ENCODE measurements at regions not wholly inside any gene's neighbourhood (a gene's known extent, or its start where the extent isn't known, plus 50 kb on each side); places are given as distances from the start of the nearest gene placed in this dataset.

- FAIRE-seq = no peak
- Histone ChIP-seq H4K20me1 (replicated peaks; ENCODE audit: control insufficient read depth, extremely low read depth, insufficient read depth, low read length) (no peaks in the 10 kb centered on the region), H3K9me1 (replicated peaks; ENCODE audit: control insufficient read depth, extremely low read depth, insufficient read depth, low read length) (no peaks in the 10 kb centered on the region), H3K9ac (replicated peaks; ENCODE audit: extremely low read depth, insufficient read depth, low read length) (no peak overlapping the region), H2AFZ (ENCODE audit: low read depth, low read length) (no peak overlapping the region), H3K4me2 (ENCODE audit: insufficient read depth, low read length) (no peak overlapping the region), H3K27me3 (ENCODE audit: control insufficient read depth in 2 of 2, insufficient read depth in 2 of 2, low read length in 2 of 2) (no peaks in the 10 kb centered on the region), H3K4me1 (ENCODE audit: control insufficient read depth, extremely low read depth, insufficient read depth, low read length) (no peaks in the 10 kb centered on the region), H3K79me2 (ENCODE audit: control insufficient read depth, insufficient read depth, low read length) (no peaks in the 10 kb centered on the region), H3K36me3 (ENCODE audit: control insufficient read depth in 2 of 2, extremely low read depth in 1 of 2, insufficient read depth in 2 of 2, low read length in 2 of 2) (no peaks in the 10 kb centered on the region), H3K27ac (ENCODE audit: insufficient read depth, low read depth, low read length) (no peak overlapping the region), H3K9me3 (replicated peaks; ENCODE audit: control insufficient read depth, insufficient read depth, low read length) (peaks cover 3% of the 10 kb centered on the region), H3K4me3 (replicated peaks in 1 of 3; ENCODE audit: insufficient read depth in 1 of 3, low read depth in 1 of 3, low read length in 3 of 3) (no peak overlapping the region)
- no TSS peak for BruUV-seq (replicated peaks)
- ChIA-PET POLR2A (no interaction called here), CTCF (no interaction called here)
- TF ChIP-seq, protein P1, sequence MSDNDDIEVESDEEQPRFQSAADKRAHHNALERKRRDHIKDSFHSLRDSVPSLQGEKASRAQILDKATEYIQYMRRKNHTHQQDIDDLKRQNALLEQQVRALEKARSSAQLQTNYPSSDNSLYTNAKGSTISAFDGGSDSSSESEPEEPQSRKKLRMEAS (IDR thresholded peaks at IDR 0.05; ENCODE audit: insufficient read depth, insufficient read length) = no peak
- TF ChIP-seq POLR2A (IDR thresholded peaks at IDR 0.05; ENCODE audit: low read depth, low read length) (no peak), MYC (IDR thresholded peaks at IDR 0.05; ENCODE audit: low read depth, low read length) (no peak), GATA2 (IDR thresholded peaks at IDR 0.05; ENCODE audit: insufficient read depth, insufficient read length, low read depth, low read length) (no peak), JUN (IDR thresholded peaks at IDR 0.05; ENCODE audit: borderline replicate concordance, insufficient read depth, insufficient read length, low read depth) (no peak), FOS (IDR thresholded peaks at IDR 0.05; ENCODE audit: borderline replicate concordance, insufficient read depth, low read length) (no peak), POLR2AphosphoS5 (IDR thresholded peaks at IDR 0.05; ENCODE audit: insufficient read depth, low read depth, low read length) (no peak)
- TF ChIP-seq, protein P2, sequence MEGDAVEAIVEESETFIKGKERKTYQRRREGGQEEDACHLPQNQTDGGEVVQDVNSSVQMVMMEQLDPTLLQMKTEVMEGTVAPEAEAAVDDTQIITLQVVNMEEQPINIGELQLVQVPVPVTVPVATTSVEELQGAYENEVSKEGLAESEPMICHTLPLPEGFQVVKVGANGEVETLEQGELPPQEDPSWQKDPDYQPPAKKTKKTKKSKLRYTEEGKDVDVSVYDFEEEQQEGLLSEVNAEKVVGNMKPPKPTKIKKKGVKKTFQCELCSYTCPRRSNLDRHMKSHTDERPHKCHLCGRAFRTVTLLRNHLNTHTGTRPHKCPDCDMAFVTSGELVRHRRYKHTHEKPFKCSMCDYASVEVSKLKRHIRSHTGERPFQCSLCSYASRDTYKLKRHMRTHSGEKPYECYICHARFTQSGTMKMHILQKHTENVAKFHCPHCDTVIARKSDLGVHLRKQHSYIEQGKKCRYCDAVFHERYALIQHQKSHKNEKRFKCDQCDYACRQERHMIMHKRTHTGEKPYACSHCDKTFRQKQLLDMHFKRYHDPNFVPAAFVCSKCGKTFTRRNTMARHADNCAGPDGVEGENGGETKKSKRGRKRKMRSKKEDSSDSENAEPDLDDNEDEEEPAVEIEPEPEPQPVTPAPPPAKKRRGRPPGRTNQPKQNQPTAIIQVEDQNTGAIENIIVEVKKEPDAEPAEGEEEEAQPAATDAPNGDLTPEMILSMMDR (IDR thresholded peaks at IDR 0.05; ENCODE audit: extremely low read depth in 1 of 2, insufficient read depth in 1 of 2, low read depth in 1 of 2, low read length in 2 of 2) = no peak
- intact Hi-C loops (cut with micrococcal nuclease) (no loop called here), dilution Hi-C loops (cut with MboI; ENCODE audit: extremely low pct_ligation_motif_present, low sequenced_read_pairs) (no loop called here)
- DNase-seq (ENCODE audit: low read depth, low spot score) = no peak
These were observed 71.4 kb upstream of the UGT2B10 start for GRCh38 chr4:68744368-68744767.

Measured in endothelial cell of umbilical vein (primary cell).